ENCODE measurements at regions not wholly inside any gene's neighbourhood (a gene's known extent, or its start where the extent isn't known, plus 50 kb on each side); places are given as distances from the start of the nearest gene placed in this dataset.

DNA sequence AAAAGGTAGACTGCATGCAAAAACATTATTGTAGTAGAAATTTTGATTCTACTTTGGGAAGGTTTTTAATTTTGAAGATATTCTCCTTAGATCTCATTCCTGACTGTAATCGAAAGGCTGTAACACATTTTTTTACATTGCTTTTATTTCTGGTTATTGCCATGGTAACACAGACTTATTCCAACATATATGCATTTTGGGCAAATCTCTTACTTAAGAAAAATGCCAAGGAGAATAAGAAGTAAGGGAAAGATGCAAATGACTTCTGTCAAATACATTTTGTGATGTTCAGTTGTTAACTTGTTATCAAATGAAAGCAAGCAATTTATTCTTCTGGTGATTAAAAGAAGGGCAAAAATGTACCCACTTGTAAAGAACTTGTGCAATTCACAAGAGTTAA is 267.5 kb downstream of the AASDHPPT start:
- DNase-seq = no peak

DNA sequence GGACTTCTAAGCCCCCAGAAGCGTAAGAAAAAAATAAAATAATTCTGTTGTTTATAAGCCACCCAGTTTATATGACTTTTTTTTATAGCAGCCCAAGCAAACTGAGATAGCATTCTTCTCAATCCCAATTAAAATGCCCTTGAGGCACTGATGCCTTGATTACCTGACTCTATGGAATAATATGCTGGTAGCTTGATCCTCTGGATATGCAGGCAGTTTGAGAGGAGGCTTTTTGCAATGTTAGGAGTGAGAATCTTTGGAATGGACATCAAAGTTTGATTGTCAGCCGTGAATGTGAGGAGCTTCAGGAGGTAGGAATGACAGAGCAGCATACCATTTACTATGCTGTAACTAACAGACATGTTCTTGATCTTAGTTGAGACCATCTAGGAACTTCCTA is 275.6 kb downstream of the AASDHPPT start:
- no peak for DNase-seq

DNA sequence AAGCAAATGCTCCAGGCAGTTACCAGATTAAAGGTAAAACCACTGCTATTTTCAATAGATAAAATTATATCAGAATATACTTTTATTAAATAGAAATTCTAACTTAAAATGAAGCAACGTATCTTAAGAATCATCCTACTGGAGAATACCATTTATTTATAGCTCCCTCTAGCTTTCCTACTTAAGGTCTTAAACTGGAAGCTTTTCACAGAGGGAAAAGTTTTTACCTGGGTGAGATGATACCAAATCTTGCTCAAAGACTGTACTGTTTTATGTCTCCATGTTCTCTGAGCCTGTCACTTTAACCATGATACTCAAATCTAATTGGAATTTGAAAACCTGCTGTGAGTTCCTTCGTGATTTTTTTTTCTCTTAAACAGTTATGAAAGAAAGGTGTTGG is 291.8 kb downstream of the AASDHPPT start:
- peak; percentile 3 for DNase-seq

DNA sequence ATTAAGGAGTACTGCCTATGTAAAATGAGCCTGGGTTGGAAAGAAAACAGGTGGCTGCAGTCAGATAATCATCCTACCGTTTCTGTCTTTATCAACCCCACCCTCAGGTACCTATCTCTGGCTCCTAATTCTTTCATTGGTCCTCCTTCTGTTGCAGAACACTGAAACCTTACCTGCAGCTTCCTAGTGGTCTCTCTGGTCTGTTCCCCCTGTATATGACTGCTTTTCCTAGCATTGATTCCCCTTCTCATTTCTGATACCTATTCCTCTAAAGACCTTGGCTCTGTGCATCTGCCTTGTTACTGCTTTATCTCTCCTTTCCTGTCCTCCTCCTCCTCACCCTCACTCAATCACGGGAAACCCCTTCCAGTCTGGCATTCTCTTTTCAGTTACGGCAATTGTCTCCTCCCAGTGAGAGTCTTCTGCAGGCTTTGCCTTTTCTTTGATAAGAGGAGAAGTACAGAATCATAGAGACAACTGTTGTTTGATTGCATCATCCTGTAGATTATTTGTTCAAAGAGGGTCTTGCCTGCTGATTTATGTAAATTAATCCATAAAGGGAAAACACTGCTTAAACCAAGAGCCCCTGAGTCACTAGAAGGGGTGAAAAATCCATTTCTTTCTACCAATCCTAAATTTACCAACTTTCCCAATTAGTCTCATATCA is 301.2 kb downstream of the AASDHPPT start:
- no peak for DNase-seq

DNA sequence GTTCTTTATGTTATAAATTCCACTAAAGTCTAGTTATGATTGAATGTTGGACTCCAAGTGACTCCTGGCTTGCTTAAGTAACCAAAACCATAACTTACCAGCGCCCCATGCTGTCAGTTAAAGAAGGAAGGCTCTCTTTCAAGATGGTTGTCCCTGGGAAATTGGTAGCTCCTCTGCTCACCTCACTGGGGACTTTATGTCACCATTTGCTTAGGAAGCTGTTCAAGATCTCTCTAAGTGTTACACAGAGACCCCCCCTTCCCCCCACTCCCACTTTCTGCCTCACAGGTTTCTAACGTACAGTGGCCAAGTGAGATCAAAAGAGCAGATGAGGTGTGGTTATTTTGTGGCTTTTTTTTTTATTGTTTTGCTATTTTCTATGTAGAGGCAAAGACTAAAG is 301.8 kb downstream of the AASDHPPT start:
- DNase-seq = no peak

DNA sequence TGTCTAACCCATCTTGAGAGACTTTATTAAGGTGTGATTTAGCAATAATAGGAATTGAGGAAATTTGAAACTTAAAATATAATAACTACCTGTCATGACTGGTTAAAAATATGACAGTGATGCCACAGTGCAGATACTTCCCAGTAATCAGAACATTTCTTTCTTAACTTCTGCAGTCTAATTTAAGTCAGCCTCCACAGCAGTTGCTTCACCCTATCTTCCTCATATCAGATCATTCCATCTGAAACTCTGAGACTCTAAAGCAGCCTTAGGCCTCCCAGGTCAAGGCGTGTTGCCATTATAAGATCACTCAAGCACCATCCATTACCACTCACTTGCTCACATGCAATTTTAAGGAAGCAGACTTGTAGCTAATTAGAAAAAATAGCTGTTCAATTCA is 302.2 kb downstream of the AASDHPPT start:
- no peak for DNase-seq

DNA sequence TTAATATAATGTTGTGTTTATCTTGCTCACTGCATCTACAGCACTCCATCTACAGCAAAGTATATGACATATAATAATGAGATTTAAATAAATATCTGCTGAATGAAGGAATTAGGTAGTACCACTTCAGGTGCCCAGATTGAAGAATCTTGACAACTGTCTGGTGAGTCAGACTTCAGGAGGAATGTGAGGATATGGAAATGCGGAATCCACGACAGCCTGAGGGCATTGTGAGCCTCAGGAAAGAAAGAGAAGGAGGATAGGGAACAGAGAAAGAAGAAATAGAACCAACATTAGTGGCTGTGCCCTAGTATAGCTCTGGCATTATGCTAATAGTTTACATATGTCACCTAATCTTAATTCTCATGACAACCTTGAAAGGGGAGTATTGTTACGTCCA is 304.4 kb downstream of the AASDHPPT start:
- no peak for DNase-seq

DNA sequence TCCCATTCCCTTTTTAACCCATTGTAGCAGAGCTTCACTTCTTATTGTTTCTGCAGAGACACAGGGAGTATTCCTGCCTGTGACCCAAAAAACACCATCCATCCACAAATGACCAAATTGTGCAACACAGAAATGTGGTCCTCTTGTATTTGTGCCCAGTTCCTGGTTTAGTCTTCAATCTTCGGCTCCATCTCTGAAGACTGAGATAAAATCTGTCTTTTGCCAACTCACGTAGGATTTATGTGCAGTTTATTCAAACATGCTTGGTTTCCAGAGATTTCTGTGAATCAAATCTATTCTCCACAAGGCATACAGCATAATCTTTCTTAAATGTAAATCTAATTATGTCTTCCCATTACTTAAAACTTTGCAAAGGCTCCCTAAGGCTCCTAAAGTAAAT is 307.0 kb downstream of the AASDHPPT start:
- DNase-seq = no peak

DNA sequence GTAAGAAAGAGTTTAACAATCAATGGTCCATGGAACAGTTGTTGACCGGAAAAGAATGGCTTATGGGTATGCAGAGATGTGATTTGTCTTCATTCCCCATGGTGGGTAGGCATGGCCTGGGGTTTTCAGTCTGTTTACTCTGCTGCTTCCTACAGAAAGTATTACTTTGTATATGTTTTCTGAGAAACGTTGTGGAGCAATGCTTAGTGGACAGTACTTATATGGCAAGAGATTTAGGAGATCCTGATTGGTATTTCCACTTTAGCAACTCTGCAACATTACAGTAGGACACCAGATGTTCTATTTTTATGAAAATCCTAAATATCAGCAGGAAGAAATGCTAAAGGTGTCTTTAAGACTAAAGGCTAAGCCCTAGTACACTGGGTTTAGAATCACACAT is 309.1 kb downstream of the AASDHPPT start:
- DNase-seq = no peak

DNA sequence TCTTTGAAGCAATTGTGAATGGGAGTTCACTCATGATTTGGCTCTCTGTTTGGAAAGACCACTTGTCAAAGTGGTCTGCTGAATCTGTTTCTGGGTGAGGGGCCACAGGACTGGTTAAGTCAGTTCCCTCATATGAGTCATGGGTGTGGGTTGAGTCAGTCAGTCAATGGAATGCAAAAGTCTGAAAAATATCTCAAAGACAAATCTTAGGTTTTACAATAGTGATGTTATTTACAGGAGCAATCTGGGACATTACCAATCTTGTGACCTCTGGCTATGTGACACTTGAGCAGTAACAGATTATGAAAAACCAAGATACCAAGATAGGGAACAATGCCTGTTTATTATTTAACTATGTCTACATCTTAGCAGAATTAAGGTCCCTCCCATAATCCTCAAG is 311.6 kb downstream of the AASDHPPT start:
- peak; percentile 8 for DNase-seq

DNA sequence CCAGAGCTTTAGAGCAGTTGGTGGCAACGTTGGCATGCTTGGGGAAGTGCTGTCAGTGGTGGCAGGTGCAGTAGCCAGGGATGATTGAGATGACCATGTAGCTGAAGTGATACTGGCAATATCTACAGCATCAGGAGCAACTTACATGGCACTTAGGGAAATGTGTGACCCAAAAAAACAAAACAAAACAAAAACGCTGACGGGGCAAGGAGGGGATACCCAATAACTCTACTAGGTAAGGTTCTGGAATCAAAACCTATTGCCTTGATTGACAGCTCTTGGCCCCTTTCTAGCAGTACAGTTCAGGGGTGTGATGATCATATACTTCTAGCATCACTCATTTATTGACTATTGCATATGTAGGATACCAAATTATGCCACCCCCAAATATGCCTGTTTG is 312.6 kb downstream of the AASDHPPT start:
- DNase-seq = no peak

DNA sequence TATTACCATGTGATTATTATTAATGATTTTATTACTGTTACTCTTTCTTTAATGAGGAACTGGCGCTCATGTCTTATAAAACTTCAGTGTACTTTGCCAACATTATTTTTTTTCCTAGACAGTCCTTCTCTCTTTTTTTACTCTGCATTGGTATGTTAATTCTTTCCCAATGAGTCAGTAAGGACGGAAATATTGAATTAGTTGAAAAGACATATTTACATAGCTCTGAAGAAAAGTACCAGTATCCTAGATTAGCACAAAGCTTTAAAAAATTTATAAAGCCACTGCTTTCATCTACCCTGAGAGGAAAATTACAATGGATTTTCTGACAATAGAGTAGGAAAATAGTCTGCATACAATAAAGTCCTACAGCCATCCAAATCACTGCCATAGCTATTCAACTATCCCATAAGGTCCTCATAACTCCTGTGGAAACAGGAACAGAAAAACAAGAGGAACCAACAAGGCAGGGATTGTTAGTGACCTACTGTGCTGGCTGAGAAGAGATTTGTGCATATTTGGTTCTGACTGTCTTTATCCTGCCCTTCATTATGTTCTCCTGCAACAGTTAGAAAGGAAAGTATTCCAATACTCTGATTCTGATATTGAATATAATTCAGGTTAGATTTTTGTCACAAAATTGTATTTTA is 314.4 kb downstream of the AASDHPPT start:
- peak; percentile 45 for DNase-seq

DNA sequence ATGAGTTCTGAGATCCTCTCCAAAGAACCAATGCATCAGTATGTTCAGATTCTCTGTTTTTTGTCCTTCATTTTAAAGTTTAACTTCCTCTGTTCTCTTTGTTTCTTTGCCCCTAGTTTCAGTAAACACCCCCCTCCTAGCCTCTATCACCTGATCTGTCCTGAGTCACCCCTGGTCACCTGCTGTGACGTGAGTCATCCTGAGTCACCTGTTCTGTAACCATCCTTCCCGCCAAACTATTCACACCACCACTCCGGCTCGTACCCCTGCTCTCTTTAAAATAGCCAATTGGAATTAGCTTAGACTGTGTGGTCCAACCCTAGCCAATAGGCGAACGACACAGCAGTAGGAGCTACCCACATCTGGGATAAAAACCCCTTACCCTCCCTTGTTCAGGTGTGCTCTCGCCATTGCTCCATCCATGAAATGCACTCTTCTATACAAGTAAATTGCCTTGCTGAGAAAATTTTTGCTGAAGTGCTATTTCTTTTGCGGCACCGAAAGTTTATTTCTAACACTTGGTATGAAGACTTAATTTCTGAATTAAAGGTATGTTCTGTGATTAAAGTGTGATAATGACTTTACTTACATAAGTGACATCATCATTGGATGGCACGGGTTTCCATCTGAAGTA is 318.4 kb downstream of the AASDHPPT start:
- no peak for DNase-seq

DNA sequence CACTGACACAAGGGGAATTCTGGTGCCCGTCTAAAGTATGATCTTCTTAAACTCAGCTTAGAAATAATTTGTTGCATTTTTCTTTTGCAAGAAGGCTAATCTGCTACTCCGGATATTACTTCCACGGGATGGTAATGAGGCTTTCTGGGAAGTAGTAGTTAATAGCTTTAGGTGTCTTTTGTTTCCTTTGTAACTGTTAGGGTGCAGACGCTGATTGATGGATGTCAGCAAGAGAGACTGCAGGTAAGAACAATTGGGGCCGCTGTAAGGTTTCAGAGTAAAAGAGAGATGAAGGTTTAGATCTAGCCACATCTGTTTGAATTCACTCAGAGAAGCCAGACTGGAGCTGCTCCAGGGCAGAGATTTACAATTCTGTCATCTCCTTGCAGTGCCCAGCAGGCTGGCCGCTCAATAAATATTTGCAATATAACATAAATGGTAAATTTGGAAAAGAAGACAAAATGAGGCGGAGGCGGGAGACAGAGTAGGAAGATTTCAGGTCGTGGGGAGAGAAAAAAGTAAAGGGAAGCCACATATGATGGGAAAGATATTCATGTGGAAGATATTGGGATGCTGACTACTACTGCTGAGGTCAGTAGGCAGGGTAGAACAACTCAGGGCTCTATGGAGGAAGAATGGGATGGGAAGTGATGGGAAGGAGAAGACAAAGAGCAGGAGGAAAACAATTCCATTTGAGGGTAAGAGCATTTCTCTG is 320.5 kb downstream of the AASDHPPT start:
- DNase-seq = no peak

DNA sequence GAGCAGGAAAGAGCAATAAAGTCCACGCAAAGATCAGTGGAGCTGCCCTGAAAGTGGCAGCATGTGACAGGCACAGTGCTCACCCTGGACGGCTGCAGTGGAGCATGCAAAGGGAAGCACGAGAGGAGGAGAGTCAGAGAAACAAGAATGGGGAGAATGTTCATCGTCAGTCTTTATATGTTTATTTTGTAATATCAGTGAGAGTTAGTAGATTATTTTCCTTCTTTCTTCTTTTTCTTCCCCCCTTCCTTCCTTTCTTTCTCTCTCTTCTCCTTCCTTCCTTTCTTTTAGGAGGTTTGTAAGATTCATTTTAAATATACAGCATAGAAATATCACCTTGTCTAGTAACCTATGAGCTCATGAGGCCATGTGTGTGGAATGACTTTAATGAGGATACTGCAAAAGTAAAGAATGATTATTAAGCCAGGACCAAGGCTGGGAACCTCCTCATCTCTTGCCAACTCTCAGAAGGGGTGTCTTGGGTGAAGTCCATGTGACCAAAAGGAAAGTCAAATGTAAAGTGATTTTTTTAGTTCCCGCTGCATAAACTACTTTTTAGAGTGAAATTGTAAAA is 321.1 kb downstream of the AASDHPPT start:
- peak; percentile 1 for DNase-seq

DNA sequence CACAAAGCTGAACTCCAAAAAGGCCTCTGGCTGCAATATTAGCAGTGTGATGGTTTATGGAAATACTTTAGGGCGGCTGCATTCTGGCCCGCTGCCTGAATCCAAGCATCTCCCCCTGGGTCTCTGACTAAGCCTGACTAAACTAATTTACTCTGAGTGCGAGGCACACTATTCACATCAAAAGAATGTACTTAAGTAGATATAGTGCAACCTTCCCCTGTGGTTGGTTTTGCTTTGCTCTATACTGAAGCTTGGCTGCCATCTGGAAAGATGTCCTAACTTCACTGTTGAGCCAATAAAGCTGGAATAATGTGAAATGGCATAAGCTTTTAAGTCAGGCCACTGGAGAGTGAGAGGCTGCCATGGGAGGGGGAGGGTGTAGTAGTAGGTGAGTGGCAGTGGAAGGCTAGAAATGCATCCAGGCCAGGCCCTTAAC is 321.6 kb downstream of the AASDHPPT start:
- peak; percentile 63 for DNase-seq

DNA sequence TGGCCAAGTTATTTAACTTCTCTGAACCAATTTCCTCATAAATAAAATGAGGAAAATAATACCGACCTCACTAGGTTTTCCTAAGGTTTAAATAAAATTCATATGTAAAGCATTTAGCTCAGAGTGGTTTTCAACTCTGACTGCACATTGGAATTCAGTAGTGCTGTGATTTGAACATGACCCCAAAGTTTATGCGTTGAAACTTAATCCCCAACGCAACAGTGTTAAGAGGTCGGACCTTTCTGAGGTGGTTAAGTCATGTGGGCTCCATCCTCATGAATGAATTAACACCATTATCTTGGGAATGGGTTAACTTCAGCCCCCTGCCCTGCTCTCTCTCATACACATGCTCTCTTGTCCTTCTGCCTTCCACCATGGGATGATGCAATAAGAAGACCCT is 322.2 kb downstream of the AASDHPPT start:
- DNase-seq = no peak

DNA sequence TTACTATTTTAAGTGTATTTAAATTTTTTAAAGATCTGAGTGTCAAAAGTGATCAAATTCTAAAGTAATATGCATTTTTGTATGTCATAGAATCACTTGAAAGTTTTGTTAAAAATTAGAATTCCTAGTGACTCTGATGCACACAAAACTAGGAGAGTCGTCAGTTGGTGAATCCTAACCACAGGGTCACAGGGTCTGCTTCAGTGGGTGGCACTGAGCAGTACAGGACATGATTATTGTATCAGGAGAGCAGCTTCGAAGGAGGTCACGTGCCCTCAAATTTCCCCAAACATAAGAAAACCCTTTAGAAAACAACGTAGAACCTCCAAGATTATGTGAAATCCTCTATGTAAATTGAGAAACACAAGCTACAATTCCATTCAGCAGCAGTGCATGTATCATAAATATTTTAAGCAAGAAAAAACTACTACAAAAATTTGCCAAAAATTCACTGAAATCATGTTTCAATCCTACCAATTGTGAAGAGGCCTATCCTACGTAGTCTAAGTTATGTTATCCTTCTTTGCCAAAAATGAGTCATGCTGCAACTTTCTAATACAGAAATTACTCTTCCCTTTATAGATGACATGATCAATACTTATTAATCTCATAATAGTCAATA is 323.6 kb downstream of the AASDHPPT start:
- no peak for DNase-seq

DNA sequence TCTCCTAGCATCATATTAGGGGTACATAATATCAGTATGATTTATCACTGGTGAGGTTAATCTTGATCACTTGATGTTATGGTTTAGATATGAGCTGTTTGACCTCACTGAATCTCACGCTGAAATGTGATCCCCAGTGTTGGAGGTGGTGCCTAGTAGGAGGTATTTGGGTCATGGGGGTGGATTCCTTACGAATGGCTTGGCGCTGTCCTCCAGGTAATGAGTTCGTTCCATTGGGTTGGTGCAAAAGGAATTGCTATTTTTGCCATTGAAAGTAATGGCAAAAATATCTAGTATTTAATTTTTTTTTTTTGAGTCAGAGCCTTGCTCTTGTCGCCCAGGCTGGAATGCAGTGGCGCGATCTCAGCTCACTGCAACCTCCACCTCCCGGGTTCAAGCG is 326.3 kb downstream of the AASDHPPT start:
- DNase-seq = no peak

DNA sequence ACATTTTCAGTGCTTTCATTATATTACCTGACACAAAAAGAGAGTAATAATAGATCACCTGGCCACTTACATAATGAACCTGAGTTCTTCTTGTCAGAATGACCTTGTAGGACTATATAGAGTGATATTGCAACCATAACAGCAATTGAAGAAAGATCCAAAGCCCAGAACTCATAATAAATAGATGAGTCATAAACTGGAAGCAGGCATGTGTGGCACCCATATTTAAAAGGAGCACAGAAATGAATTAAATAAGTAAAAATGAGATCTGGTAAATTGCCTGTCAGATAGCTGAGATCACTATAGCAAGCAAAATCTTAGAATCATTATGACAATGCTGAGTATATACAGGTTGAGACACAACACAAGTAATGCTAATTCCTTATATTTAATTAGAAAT is 331.8 kb downstream of the AASDHPPT start:
- DNase-seq = no peak

DNA sequence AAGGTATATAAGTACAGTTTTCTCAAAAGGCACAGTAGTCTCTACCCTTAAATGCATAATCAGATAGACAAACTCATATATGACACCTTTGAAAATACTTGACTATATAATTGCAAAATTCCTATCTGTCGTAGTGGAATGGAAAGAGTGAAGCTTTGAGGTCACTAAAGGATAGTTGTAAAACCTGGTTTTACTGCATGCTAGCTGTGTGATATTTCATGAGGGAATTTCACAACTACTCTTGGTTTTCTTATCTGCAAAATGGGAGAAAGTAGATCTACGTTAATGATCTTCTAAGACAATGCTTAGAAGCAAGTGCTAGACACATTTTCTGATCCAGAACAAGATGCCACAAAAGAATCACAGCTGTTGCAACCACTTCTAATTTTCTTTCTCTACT is 332.2 kb downstream of the AASDHPPT start:
- no peak for DNase-seq

DNA sequence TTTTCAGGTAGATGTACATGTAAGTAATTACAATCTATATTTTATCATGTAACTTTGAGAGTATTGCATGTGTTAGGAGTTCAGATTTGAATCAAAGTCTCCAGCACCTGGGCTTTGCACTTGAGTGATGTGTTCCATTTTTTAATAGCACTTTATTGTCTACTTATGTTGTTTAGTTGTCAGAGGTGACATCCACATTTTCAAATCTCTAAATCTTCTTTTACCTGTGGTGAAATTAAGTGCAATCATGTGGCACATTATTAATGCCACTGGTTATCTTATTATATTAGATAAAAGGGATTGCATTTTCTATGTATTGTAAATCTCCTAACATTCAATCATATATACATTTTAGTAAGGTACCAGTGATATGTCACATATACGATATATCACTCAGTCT is 333.4 kb downstream of the AASDHPPT start:
- no peak for DNase-seq

DNA sequence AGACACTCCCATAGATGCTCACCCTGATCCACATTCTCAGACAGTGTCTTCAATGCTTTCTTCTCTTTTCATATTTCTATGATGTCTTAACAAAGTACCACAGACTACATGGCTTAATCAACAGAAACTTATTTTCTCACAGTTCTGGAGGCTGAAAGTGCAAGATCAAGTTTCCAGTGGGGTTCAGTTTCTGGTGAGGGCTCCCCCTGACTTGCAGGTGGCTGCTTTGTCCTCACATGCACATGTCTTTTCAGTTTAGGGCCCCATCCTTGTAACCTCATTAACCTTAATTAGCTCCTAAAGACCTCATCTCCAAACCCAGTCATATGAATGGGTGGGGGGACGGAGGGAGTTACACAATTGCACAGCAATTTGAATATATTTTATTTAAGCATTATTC is 335.8 kb downstream of the AASDHPPT start:
- no peak for DNase-seq
